ENCODE measurements at regions not wholly inside any gene's neighbourhood (a gene's known extent, or its start where the extent isn't known, plus 50 kb on each side); places are given as distances from the start of the nearest gene placed in this dataset.

DNA sequence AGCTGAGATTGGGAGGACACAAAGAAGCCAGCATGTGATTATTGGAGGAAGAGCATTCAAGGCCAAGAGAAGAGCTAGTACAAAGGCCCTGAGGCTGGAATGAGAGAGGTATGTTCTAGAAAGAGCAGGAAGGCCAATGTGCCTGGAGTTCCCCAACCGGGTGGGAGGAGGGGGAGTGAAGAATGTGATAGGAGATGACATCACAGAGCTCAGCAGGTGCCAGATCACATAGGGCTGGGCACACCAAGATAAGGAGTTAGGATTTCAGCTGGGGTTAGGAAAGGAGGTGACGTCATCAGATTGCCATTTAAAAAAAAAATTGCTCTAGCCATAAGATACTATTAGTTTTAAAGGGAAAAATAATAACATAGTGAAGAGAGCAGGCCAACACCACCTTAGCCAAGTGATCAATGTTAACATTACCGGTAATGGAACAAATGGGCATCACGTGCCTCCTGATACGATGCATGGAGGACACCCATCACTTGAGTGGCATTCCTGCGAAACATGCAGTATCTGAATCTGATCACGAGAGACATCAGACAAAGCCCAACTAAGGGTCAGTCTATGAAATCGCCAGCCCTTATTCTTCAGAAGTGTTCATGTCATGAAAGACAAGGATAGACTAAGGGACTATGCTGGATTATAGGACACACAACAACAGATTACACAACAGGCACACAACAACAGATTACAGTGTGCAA, 344.3 kb downstream of the BCOR start:
- TF ChIP-seq SP1 (CRISPR knock-in tag; IDR thresholded peaks at IDR 0.05): no peak
- TF ChIP-seq TCF7 (IDR thresholded peaks at IDR 0.05; ENCODE audit: borderline replicate concordance): no peak
- TF ChIP-seq CBFB (CRISPR knock-in tag; IDR thresholded peaks at IDR 0.05): no peak
- TF ChIP-seq EZH2 (IDR thresholded peaks at IDR 0.05; ENCODE audit: borderline replicate concordance, low read depth, low read length): no peak
- TF ChIP-seq, protein P1, sequence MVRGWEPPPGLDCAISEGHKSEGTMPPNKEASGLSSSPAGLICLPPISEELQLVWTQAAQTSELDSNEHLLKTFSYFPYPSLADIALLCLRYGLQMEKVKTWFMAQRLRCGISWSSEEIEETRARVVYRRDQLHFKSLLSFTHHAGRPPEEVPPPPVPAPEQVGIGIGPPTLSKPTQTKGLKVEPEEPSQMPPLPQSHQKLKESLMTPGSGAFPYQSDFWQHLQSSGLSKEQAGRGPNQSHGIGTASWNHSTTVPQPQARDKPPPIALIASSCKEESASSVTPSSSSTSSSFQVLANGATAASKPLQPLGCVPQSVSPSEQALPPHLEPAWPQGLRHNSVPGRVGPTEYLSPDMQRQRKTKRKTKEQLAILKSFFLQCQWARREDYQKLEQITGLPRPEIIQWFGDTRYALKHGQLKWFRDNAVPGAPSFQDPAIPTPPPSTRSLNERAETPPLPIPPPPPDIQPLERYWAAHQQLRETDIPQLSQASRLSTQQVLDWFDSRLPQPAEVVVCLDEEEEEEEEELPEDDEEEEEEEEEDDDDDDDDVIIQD (CRISPR knock-in tag; IDR thresholded peaks at IDR 0.05): no peak
- TF ChIP-seq RFX5 (IDR thresholded peaks at IDR 0.05; ENCODE audit: low read depth, low read length): no peak
- no peak for TF ChIP-seq MEIS2 (IDR thresholded peaks at IDR 0.05; ENCODE audit: partially characterized antibody)
- TF ChIP-seq EGR1 (conservative IDR thresholded peaks at IDR 0.05): peak; percentile 71
